Inflammatory macrophage treated with lipopolysaccharide for 4 hours (primary cell): ENCODE measurements at regions not wholly inside any gene's neighbourhood (a gene's known extent, or its start where the extent isn't known, plus 50 kb on each side); places are given as distances from the start of the nearest gene placed in this dataset.
"Not testable (repeated sequence)": the region's sequence is repeated elsewhere in the genome, so short reads cannot be mapped to it uniquely, and the experiment has no call there.

Source experiments
- DNase-seq: peaks from one replicate; pipeline ENCODE4 v3.0.0-alpha.2; 2020

DNA sequence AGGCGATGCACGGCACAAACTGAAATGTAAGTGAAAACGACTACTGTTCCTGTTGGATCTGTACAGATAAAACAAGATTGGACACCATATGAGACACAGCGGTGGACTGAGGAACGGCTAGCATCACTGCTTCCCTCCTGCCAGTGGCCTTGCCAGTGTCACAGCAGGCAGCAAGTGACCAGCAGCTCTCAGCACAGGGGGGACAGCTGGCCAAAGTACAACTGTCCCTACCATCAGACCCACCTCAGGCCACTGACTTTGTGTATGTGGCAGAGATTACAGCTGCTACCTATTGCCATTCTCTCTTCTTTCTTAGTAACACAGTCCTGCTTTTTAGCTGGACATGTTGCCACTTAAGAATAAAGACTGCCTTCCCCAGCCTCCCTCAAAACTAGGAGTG lies 80.0 kb upstream of the SLC66A3 start:
- DNase-seq, result no peak

DNA sequence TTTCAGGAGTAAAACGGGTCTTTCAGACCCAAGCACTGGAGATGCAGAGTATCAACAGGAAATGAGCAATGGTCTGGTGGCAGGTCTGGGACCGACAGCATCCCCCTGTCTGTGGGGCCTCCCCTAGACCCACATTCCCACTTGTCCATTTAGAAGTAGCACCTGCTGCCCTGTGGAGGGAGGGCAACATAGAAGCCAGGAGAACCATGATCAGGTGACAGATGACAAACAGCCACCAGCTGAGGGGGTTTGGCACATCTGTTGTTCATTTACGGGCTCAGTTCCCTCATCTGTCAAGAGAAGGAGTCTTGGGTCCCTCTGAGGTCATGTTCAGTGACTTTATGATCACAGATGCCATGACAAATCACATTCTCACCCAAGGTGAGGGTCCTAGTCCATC lies 77.9 kb upstream of the SLC66A3 start:
- DNase-seq, result no peak

DNA sequence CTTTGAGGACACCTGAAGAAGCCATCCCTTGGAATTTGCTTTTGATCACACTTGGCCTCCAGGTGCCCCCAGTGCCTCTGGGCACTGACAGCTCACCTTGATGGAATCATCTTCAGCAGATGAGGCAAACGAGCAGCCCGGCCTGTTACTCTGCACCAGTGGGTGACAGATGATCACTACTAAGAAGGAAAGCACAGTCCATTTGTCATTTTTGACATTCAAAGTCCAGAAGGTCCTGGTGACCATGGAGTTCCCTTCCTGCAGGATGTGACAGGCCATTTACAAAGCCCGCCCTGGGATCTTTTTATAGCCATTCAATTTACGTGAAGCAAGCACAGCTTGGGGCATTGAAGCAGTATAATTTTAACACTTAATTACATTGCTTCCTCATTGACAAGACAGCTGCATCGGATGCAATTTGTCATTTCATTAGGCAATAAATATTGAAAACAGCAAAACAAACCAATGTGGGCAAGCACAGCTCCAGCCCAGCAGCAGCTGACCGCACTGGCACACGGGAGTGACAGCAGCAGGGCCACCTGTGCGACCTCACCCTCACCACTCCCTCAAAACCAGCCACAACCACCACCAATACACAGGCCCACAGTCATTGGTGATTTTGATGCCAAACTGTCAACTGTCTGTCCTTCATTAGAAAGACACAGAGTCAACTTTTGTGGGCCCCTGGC lies 76.0 kb upstream of the SLC66A3 start:
- no peak for DNase-seq

DNA sequence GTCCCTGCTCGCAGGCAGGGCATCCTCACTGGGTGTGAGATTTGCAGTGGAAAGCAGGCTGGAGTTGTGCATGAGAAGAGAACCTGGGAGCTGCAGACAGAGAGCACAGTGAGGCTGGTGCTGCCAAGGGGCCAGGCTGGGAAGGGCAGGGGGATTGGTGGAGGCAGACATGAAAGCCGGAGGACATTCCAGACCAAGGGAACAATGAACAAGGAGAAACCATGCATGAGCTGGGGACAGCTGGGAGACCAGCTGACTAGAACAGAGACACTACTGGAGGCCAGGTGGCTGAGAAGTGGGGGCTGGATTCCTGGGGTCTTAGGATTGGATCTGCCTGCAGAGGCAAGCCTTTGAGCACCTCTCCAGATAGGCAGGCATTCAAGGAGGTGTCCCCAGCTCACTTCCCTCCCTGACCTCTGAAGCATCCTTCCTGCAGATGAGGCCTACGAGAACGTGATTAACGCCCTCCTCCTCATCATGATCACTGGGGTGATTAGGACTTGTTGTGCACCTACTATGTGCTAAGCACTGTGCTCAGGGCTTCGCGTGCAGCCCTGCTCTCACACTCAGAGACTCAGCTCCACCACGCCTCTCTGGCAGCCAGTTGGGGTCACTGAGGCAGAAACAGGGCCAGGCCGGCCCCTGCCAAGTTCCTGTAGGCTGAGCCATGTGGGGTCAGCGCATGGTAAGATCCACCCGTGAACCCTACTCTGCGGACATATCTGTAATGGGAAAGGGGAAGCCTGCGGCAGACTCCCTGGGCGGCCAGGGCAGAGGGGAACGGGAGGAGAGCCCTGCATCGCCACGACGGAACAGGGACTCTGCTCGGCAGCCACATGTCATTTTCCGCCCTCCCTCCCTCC lies 74.8 kb upstream of the SLC66A3 start:
- no peak for DNase-seq

DNA sequence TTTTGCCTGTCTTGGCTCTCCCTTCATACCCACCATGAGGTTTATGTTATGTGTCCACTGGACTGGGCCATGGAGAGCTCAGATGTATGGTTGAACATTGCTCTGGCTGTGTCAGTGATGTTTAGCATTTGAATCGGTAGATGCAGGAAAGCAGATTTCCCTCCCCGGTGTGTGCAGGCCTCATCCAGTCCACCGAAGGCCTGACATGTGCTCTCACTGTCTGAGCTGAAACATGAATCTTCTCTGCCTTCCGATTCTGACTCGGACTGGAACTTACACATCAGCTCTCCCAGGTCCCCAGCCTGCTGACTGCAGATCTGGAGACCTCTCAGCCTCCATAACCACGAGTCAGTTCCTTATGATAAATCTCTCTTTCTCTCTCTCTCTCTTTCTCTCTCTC lies 72.4 kb upstream of the SLC66A3 start:
- DNase-seq, result no peak

DNA sequence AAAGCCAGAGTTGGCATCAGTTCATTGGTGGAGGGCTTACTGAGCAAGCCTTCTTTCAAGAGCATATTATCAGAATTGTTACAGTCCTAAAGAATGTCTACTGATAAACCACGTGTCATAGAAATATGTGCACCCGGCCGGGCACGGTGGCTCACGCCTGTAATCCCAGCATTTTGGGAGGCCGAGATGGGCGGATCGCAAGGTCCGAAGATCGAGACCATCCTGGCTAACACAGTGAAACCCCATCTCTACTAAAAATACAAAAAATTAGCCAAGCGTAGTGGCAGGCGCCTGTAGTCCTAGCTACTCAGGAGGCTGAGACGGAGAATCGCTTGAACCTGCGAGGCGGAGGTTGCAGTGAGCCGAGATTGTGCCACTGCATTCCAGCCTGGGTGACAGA lies 66.4 kb upstream of the SLC66A3 start:
- DNase-seq, result not testable (repeated sequence)

DNA sequence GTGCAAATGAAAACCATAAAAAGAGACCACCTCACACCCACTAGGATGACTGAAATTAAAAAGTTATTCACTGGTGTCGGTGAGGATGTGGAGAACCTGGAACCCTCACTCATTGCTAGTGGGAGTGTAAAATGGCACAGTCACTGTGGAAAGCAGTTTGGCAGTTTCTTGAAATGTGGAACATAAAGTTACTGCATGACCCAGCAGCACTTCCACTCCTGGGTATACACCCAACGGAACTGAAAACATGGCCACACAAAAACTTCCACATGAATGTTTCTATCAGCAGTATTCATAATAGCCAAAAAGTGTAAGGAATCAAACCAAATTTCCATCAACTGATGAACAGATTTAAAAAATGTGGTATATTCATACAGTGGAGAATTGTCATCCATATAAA lies 65.1 kb upstream of the SLC66A3 start:
- no peak for DNase-seq

DNA sequence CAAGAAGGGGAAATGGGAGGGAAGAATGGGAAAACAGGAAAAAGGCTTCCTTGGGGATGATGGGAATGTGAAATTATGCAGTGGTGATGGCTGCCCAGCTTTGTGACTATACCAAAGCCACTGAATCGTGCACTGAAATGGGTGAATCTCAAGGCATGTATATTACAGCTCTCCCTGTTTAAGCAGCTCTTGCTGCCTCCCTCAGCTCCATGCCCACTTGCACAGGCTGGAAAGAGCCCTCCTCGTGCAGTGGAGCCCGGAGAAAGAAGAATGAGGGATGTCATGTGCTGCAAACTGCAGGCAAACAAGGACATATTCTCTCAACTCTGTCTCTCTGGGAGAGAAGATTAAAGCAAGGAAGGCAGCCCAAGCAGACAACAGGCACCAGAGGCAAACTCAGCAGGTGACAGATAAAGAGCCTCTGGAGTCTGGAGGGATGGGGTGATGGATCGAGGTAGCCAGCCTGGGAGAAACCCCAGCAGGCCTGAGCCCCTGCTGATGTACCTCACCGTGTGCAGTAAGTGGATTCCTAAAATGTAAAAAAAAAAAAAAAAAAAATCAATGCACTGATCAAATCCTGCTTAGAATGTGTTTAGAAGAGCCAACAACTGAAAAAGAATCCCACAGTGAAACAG lies 62.4 kb upstream of the SLC66A3 start:
- no peak for DNase-seq

DNA sequence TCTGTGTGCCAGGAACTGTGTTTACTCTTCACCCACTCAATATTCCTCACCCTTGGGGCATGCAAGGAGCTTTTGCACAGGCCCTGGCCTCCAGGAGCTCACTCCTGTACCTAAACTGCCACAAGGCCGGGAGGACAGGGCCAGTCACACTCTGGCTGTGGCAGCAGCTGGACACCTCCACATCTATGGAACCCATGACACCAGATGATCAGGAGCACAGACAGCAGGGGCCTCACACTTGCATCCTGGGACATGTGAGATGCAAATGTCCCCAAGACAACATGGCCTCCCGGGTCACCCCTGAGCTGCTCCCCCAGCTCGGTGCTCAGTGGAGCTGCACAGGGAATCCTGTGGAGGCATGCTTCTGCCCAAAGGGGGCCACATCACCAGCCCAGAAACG lies 61.8 kb upstream of the SLC66A3 start:
- no peak for DNase-seq

DNA sequence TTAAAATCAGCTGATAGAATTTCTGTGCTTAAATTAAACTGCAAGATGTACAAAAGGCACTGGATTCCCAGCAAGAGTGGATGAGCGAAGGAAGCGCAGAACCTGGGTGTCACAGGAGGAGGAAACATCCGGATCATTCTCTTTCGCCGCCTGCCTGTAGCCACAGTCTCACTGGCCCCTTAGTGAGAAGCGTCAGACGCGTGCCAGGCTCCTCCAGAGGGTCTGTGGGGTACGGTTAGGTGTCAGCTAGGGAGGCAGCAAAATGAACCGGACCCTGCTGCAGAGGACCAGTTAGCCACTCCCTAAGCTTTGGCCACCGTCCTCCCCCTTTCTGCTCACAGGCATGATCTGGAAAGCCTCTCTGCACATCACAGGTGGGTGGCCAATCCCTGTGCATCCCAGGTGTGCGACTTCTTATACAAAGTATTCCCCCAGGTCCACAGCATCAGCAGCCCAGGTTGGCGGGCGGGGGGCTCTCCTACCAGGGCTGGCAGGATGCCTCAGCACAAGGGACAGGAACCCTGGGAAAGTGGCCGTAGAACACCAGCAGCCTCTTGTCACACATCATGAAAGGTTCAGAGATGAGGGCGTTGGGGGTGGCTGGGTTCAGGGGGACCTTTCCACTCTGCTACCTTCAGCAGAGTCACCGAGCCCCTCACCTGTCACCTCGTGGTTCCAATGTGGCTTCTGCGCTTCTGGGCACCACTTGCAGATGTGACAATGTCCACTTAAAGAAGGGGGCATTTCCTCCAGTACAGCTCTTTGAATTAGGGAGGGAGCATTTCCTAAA lies 61.1 kb upstream of the SLC66A3 start:
- no peak for DNase-seq

DNA sequence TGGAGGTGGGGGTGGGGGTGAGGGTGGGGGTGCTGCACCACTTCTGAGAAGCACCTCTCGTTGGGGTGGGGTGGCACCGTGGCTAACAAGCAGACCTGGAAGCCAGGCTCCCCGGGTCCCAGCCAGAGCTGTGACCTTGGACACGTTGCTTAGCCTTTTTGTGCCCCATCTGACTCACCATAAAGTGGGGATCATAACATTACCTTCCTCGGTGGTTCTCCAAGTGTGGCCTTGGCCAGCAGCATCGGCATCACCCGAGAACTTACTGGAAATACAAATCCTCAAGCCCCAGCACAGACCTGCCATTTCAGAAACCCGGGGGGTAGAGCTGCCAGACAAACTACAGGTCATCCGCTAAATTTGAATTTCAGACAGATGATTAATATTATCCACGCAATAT lies 58.7 kb upstream of the SLC66A3 start:
- no peak for DNase-seq

DNA sequence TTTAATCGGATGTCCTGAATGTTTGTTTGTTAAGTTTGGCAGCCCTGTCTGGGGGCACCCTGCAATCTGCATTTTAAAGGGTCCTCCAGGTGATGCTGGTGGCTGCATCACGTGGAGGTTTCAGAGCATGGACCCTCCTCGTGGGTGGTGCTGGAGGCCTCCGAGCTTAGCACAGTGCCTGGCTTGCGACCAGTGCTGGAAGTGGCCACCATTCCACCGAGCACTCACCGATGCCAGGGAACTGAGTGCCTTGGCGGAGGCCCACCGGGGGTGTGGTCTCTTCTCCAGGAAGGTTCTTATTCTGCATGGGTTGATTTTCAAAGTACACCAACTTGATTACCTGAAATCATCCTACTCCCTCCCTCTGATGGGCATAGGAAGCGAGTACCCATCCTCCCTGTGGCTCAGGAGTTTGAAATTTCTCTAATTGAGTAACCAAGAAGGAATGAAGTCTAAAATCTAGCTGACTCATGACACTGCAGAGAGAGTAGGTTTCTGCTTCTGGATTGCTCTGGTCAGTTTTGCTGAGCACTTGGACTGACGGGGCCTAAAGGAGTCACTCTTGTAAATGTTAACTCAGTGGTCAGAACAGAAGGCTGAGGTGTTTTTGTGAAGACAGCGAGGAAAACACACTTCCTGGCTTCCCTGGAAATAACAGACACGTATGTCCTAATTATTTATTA lies 58.1 kb upstream of the SLC66A3 start:
- DNase-seq, result no peak

DNA sequence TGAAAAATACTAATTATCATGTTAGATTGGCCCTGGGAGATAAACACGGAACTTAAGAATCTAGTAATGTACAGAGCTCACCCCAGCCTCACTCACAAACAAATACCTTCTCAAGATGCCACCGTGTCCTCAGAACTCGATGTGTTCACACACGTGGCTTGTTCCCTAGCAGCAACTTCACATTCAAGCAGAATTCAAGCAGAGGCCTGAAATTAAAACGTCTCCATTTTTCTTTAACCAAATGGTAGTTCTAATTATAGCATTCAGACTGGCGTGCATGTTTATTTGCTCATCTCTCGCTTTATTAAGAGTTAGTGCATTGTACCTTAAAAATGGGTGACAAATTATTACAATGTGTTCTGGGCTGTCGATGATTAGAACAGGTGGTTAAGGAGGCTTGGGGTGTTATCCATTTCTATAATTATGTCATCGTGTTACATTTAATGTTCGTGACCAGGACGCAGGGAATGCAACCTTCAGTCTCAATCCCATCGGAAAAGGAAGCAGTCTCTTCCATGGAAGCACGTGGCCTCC lies 57.3 kb upstream of the SLC66A3 start:
- DNase-seq, result no peak

DNA sequence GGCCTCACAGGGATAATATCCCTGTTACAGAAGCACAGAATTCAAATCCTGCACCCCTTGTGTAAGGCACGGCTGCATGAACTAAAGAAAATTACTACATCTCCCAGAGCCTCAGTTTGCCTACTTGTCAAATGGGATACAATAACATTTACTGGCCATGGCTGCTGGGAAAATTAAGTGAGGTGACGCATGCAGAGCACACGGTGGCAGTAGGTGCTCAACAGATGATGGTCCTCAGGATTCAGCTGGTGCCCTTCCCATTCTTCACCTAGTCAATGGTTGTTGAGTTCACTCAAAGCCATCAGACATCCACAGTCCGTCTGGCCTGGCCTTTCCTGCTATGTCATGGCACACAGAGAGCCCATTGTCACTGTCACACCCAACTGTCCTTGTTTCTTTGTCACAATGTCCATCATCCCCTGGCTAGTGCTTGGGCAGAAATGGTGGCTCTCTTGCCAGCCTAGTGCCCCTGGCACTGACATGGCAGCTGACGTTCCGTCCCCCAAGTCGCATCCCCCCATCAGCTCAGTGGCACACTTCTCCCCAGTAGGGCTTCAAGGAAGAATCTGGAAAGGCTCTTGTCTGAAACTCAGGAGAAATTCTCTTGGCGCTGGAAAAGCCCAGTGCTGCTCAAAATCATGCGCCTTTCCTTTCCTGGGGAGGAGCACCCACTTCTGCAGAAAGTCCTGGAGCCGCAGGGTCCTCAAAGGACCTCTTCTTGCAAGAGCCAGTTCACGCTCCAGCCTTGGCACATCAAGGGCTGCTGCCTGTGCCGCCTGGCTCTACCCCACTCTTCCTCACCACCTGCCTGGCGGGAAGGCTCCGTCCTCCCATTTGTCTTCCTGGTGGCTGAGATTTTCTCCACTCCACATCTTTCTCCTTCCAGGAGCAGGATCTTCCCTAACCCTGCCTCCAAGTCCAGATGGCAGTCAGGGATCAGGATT lies 55.9 kb upstream of the SLC66A3 start:
- DNase-seq, result no peak

DNA sequence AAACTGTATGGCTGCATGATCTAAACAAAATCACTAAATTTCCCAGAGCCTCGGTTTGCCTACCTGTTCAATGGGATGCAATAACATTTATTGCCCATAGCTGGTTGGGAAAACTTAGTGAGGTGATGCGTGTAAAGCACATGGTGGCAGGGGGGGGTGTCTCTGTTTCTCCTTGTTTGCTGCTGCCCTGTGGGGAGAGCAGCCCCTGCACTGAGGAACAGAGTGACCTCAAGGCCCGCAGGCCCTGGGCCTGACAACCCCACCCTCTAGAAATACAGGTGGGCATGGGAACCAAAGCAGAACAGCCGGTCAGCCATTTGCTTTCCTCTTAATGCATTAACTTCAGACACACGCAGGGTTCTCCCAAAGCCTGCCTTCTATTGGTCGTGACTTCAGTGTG lies 55.1 kb upstream of the SLC66A3 start:
- DNase-seq, result no peak

DNA sequence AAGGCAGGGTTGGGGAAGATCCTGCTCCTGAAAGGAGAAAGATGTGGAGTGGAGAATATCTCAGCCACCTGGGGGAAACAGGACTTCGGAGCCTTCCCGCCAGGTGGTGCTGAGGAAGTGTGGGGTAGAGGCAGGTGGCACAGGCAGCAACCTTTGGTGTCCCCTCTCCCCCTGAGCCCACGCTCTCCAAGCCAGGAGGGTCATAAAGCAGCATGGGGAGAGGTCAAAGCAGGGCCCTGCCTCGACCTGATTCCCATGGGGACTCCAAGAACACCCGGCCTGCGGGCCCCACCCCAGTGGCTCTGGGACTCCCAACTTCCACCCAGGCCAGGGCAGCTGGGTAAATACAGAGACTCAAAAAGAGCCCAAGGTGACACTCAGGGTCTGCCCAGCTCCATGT lies 54.3 kb upstream of the SLC66A3 start:
- DNase-seq, result no peak

DNA sequence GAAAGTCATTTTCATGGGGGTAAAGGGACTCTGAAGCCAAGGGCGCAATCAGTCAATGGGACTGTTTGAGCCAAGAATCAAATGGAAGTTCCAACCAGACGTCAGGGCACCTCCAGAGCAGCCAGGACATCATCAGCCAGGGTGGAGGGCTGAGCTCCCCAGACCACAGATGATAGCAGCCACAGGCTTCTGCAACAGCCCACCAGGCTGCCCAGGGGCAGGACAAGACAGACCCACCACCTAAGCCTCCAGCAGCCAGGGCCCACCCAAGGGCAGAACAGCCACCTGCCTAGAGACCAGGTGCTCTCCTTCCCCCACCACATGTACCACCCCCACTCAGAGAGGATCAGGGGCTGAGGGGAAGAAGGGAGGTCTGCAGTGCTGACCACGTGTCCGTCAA lies 53.8 kb upstream of the SLC66A3 start:
- DNase-seq, result no peak

DNA sequence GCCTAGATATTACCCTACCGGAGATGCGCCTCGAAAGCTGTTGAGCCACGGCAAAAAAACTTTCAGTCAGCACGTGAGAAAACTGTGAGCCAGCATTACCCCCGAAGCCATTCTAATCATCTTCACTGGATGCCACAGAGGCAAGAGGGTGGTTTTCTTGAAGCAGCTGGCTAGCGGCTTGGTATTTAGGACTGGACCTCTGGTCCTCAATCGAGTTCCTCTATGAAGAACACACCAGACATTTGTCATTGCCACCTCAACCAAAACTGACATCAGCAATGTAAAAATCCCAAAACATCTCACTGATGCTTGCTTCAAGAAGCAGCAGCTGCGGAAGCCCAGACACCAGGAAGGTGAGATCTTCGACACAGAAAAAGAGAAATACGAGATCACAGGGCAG lies 52.8 kb upstream of the SLC66A3 start:
- DNase-seq, result no peak

DNA sequence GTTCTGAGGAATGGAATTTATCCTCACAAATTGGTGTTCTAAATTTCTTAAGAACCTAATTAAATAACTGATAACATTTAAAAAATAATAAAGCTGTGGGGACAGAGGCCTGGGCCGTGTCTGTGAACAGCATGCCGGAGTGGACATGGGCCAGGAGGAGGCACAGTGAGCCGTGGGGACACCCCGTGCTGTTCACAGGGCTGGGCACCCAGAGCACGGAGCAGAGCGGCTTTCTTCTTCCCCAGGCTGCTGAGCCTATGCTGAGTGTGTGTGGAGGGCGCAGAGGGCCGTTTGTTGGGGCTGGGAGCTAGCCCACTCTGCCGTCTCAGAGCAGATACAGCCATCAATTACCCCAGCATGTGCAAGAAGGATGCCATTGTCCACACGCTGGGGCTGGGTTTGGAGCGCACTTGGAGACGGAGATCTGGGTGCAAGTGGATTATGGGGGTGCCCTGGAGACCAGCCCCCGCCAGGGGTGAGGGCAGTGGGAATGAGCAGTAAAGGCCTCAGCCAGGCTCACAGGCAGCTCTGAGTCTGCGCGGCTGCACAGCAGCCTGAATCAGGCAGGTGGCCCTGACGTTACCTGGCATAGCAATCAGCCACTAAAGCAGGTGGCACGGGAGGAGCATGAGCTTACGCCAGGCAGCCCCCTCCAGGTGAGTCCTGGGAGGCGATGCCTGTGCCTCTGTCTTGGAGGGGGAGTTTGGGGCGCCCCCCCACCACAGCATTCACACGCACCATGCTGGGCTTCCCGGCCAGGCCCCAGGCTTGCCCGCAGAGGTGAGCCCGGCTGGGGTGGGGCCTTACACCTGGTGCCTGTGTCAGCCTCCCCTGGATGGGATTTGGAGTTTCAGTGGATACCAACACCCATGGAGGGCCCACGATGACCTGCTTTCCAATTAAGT lies 52.1 kb upstream of the SLC66A3 start:
- DNase-seq, result no peak
